ENCODE measurements at regions not wholly inside any gene's neighbourhood (a gene's known extent, or its start where the extent isn't known, plus 50 kb on each side); places are given as distances from the start of the nearest gene placed in this dataset.

GRCh38 chr14:34075042-34075744, 124.3 kb upstream of the EGLN3 start:
- no peaks in the 10 kb centered on the region for H3K9me3 ChIP-seq (ENCODE audit: control insufficient read depth in 2 of 3, insufficient read depth in 1 of 3, low read length in 3 of 3)
- intact Hi-C loops (cut with DNase I), result no loop called here
- no peak overlapping the region for H3K9ac ChIP-seq (ENCODE audit: low read length in 3 of 3)
- FAIRE-seq (no peak), DNase-seq (no peak)
- H3K4me1 ChIP-seq (ENCODE audit: control insufficient read depth in 2 of 3, insufficient read depth in 2 of 3, low read depth in 1 of 3, low read length in 3 of 3), result no peaks in the 10 kb centered on the region
- no peaks in the 10 kb centered on the region for H3K36me3 ChIP-seq (ENCODE audit: control insufficient read depth in 2 of 3, insufficient read depth in 3 of 3, low read length in 3 of 3)
- H3K27me3 ChIP-seq (ENCODE audit: control insufficient read depth, insufficient read depth, low read length), result no peaks in the 10 kb centered on the region
- no peak overlapping the region for H3K27ac ChIP-seq (ENCODE audit: low read depth in 2 of 2, low read length in 2 of 2)
- H3K4me3 ChIP-seq (ENCODE audit: low read length in 3 of 3), result no peak overlapping the region
- TF ChIP-seq CTCF (IDR thresholded peaks at IDR 0.05; ENCODE audit: borderline replicate concordance, extremely low read depth, insufficient read depth), result no peak

- Histone ChIP-seq H3K36me3 (ENCODE audit: control insufficient read depth in 2 of 3, insufficient read depth in 3 of 3, low read length in 3 of 3) (no peaks in the 10 kb centered on the region), H3K9me3 (ENCODE audit: control insufficient read depth in 2 of 3, insufficient read depth in 1 of 3, low read length in 3 of 3) (no peaks in the 10 kb centered on the region), H3K27me3 (ENCODE audit: control insufficient read depth, insufficient read depth, low read length) (no peaks in the 10 kb centered on the region), H3K4me3 (ENCODE audit: low read length in 3 of 3) (no peak overlapping the region), H3K9ac (ENCODE audit: low read length in 3 of 3) (no peak overlapping the region), H3K4me1 (ENCODE audit: control insufficient read depth in 2 of 3, insufficient read depth in 2 of 3, low read depth in 1 of 3, low read length in 3 of 3) (no peaks in the 10 kb centered on the region), H3K27ac (ENCODE audit: low read depth in 2 of 2, low read length in 2 of 2) (no peak overlapping the region)
- FAIRE-seq (no peak), DNase-seq (no peak)
- no peak for TF ChIP-seq CTCF (IDR thresholded peaks at IDR 0.05; ENCODE audit: borderline replicate concordance, extremely low read depth, insufficient read depth)
- intact Hi-C loops (cut with DNase I), result no loop called here
These were observed 122.0 kb upstream of the EGLN3 start for GRCh38 chr14:34072921-34073320.

- Histone ChIP-seq H3K27me3 (ENCODE audit: control insufficient read depth, insufficient read depth, low read length) (no peaks in the 10 kb centered on the region), H3K9me3 (ENCODE audit: control insufficient read depth in 2 of 3, insufficient read depth in 1 of 3, low read length in 3 of 3) (no peaks in the 10 kb centered on the region), H3K27ac (ENCODE audit: low read depth in 2 of 2, low read length in 2 of 2) (no peak overlapping the region), H3K4me3 (ENCODE audit: low read length in 3 of 3) (no peak overlapping the region), H3K36me3 (ENCODE audit: control insufficient read depth in 2 of 3, insufficient read depth in 3 of 3, low read length in 3 of 3) (no peaks in the 10 kb centered on the region), H3K9ac (ENCODE audit: low read length in 3 of 3) (no peak overlapping the region), H3K4me1 (ENCODE audit: control insufficient read depth in 2 of 3, insufficient read depth in 2 of 3, low read depth in 1 of 3, low read length in 3 of 3) (no peaks in the 10 kb centered on the region)
- no peak for TF ChIP-seq CTCF (IDR thresholded peaks at IDR 0.05; ENCODE audit: borderline replicate concordance, extremely low read depth, insufficient read depth)
- FAIRE-seq, result no peak
- no peak for DNase-seq
- intact Hi-C loops (cut with DNase I), result no loop called here
These were observed 121.5 kb upstream of the EGLN3 start for GRCh38 chr14:34072401-34072800.
